ENCODE measurements at regions not wholly inside any gene's neighbourhood (a gene's known extent, or its start where the extent isn't known, plus 50 kb on each side); places are given as distances from the start of the nearest gene placed in this dataset.

DNA sequence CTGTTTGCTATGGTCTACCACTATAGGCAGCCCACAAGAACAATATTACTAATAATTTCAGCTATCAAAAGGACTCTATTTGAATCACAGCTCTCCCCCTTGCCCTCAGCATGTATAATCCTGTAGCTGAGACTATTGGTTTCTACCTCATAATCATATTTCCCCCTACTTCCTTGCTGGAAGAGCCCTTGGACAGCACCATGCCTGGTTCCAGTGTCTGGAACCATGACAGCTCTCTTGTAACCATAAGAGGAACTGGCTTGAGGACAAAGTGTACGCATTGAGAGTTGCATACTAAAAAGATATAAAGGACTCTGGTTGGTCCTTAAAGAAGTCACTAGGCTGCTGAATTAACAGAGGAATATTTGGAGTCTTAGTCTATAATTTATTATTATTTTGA is 110.7 kb upstream of the ZRANB2 start:
- TF ChIP-seq, protein P1, sequence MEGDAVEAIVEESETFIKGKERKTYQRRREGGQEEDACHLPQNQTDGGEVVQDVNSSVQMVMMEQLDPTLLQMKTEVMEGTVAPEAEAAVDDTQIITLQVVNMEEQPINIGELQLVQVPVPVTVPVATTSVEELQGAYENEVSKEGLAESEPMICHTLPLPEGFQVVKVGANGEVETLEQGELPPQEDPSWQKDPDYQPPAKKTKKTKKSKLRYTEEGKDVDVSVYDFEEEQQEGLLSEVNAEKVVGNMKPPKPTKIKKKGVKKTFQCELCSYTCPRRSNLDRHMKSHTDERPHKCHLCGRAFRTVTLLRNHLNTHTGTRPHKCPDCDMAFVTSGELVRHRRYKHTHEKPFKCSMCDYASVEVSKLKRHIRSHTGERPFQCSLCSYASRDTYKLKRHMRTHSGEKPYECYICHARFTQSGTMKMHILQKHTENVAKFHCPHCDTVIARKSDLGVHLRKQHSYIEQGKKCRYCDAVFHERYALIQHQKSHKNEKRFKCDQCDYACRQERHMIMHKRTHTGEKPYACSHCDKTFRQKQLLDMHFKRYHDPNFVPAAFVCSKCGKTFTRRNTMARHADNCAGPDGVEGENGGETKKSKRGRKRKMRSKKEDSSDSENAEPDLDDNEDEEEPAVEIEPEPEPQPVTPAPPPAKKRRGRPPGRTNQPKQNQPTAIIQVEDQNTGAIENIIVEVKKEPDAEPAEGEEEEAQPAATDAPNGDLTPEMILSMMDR (conservative IDR thresholded peaks at IDR 0.05; ENCODE audit: low read depth, low read length), result no peak
- TF ChIP-seq EZH2 (IDR thresholded peaks at IDR 0.05; ENCODE audit: borderline replicate concordance, low read depth, low read length, poor library complexity, severe bottlenecking), result no peak

All from A673 (cell line).